Skeletal muscle cell (primary cell): ENCODE measurements at regions not wholly inside any gene's neighbourhood (a gene's known extent, or its start where the extent isn't known, plus 50 kb on each side); places are given as distances from the start of the nearest gene placed in this dataset.

Source experiments
- DNase-seq: peaks from one replicate; pipeline ENCODE4 v3.0.0-alpha.2; 2010; ENCODE audit warnings: low read depth
- H3K4me3 ChIP-seq: 2 replicates; pipeline ENCODE4 v1.5.1; 2011; ENCODE audit warnings: low read depth, mild to moderate bottlenecking, control low read depth, low read length, moderate library complexity

GRCh38 chr6:134527108-134527787, 209.3 kb upstream of the SGK1 start:
- no peak for DNase-seq
- no peak overlapping the region for H3K4me3 ChIP-seq

- no peak for DNase-seq
- no peak overlapping the region for H3K4me3 ChIP-seq
Measured at GRCh38 chr6:134525190-134525868, 207.4 kb upstream of the SGK1 start.

DNA sequence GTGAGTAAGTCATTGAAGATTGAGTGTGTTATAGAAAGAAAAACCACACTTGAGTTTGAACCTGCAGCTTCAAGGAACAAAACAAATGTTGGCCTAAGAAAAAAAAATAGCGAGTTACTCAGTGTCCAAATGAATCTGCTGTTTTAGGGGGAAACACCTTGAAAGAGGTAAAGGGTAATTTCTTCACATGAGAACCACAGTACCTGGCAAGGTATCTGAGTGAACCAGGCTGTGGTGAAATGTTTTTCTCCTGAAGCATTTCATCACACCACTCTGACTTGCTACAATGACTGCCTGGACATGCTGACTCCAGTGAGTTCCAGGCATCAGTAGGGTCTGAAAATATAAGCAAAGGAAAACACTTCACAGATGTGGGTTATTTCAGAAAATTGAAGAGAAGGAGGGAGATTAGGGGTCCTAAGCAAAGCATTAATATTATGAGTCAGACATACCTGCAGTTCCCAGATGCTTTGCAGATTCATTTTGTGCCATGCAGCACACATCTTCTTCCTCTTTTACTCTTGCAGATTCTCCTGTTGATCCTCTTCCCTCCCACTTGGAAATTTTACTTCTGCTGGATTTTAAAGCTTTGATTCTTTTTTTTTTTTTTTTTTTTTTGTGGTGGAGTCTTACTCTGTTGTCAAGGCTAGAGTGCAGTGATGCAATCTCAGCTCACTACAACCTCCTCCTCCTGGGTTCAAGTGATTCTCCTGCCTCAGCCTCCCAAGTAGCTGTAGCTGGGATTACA, 206.2 kb upstream of the SGK1 start:
- DNase-seq, result no peak

GRCh38 chr6:134523051-134523450, 205.1 kb upstream of the SGK1 start:
- H3K4me3 ChIP-seq, result no peak overlapping the region
- DNase-seq, result no peak

More for the DNA sequence above, 206.2 kb upstream of the SGK1 start:
- H3K4me3 ChIP-seq, result no peak overlapping the region

DNA sequence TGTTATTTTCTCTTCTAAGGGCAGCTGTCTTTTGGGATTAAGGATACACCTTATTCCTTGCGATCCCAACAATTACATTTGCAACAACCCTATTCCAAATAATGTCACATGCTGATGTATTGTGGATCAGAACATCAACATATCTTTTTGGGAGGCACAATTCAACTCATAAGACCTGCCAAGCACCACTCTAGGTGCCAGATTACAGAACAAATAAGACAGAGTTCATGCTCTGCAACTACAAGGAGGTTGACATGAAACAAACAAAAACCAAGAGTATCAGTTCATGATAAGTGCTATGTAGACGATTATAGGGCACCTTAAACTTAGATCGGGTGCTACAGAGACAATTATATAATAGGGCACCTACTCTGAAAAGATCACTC, 203.2 kb upstream of the SGK1 start:
- no peak for DNase-seq
- no peak overlapping the region for H3K4me3 ChIP-seq

DNA sequence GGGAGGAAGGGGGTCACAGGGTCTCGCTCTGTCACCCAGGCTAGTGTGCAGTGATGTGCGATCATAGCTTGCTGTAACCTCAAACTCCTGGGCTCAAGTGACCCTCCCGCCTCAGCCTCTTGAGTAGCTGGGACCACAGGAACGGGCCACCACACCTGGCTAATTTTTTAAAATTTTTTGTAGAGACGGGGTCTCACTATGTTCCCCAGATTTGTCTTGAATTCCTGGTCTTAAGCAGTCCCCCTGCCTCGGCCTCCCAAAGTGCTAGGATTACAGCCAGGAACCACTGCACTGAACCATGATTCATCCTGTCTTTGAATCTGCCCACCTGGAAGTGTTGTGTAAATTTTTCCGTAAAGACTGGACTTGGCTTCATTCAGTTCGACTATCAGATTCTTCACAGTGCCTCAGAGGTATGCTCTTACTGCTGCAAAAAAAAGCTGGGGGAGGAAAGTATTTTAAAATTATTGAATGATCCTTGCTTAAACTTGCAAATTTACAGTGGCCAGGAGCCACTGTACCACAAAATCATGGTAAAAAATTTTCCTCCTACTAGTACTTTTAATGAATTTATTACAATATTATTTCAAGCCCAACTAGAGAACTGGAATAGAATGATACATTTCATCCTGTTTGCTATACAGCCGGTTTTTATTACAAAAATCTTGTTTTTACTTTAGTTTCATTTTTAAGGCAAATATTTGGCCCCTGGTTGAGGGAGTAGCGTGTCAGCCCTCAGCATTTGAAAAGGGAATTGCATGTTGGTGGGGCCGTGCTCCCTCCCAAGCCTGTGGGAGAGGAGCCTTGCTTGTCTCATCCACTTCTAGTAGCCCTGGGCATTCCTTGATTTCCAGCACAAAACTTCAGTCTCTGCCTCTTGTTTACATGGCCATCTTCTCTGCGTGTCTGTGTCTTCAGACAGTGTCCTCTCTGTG, 202.5 kb upstream of the SGK1 start:
- DNase-seq, result peak; percentile 55
- H3K4me3 ChIP-seq, result no peak overlapping the region

GRCh38 chr6:134519465-134519864, 201.6 kb upstream of the SGK1 start:
- H3K4me3 ChIP-seq, result no peak overlapping the region
- no peak for DNase-seq

- no peak for DNase-seq
Measured at GRCh38 chr6:134517868-134518267, 200.0 kb upstream of the SGK1 start.

GRCh38 chr6:134517145-134517658, 199.3 kb upstream of the SGK1 start:
- DNase-seq, result peak; percentile 93
- H3K4me3 ChIP-seq, result no peak overlapping the region

More at GRCh38 chr6:134517868-134518267, 200.0 kb upstream of the SGK1 start:
- H3K4me3 ChIP-seq, result no peak overlapping the region

GRCh38 chr6:134516582-134516981, 198.7 kb upstream of the SGK1 start:
- no peak for DNase-seq
- no peak overlapping the region for H3K4me3 ChIP-seq

DNA sequence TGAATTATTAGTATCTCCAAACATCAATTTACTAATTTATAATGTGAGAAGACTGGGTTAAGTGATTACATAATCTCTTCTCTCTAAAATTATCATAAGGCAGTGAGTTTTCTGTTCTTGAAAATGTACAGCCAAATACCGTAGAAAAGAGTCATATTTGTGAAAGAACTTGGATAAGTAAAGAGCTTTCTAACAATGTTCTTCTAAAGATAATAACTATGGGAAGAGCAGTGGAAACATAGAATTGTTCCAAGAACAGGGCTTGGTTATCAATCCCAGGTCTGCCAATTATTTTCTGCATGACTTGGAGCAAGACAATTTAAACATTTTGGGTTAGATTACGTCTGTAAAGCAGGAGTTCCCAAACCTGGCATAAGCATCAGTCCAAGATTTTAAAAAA, 198.1 kb upstream of the SGK1 start:
- no peak for DNase-seq
- no peak overlapping the region for H3K4me3 ChIP-seq

DNA sequence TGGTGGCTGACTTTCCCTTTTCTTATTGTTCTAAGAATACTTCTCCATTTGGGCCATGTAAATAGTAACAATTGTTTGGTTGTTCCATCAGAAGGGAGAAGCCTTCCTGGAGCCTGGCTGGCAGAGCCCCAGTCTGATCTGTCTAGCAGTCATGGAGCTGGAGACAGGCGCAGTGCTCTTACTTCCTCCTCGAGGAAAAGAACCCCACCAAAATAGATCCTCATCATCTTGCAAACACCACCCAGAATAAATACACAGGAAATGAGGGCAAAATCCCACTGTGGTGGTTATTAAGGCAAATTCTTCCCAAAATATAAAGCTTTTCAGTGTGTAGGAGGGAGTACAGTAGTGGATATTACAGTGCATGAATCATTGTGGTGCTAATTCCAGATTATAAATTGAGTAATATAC, 195.1 kb upstream of the SGK1 start:
- H3K4me3 ChIP-seq, result no peak overlapping the region
- no peak for DNase-seq

DNA sequence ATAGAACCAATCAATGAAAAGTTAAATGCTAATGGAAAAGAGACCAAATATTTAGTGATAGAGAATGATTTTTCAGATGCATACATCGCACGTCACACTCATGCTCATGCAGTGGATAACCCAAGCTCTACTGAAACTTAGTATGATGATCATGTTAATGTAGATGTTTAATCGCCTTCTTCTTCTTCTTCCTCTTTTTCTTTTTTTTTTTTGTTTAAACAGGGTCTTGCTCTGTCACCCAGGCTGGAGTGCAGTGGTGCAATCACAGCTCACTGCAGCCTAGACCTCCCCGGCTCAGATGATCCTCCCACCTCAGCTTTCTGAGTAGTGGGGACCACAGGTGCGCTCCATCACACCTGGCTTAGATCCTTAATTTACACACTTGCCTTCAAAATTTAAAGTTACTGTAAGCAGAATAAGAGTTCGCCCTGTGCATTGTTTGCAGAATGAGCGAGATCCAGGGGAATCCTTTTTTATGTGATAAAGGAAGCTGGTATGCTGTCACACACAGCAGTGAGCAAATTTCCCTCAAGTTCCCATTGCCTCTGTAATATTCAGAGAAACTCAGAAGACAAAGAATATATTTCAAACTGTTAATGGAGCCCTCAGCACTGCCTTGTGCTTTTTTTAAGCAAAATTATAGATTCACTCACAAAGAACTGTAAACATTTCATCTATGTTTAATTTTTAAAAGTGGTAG, 194.2 kb upstream of the SGK1 start:
- no peak overlapping the region for H3K4me3 ChIP-seq
- no peak for DNase-seq

GRCh38 chr6:134510920-134511319, 193.0 kb upstream of the SGK1 start:
- H3K4me3 ChIP-seq, result no peak overlapping the region
- no peak for DNase-seq

DNA sequence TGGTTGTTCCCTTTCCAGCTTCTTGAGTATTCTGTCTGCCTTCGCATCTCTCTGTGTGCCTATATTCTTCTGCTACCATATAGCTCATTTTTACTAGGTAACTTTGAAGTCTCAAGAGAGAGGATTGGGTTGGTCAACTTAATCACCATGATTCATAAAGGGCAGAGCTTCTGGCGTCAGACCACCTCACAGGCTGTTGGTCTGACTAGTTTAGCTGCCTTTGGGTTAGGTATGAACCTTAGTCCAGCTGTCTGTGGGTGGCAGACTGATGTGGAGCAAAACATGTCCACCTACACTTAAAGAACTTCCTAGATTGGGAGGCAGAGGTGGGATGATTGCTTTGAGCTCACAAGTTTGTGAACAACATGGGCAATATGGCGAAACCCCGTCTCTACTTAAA, 192.2 kb upstream of the SGK1 start:
- DNase-seq, result peak; percentile 58
- H3K4me3 ChIP-seq, result no peak overlapping the region

GRCh38 chr6:134508862-134509498, 191.1 kb upstream of the SGK1 start:
- no peak for DNase-seq
- no peak overlapping the region for H3K4me3 ChIP-seq

DNA sequence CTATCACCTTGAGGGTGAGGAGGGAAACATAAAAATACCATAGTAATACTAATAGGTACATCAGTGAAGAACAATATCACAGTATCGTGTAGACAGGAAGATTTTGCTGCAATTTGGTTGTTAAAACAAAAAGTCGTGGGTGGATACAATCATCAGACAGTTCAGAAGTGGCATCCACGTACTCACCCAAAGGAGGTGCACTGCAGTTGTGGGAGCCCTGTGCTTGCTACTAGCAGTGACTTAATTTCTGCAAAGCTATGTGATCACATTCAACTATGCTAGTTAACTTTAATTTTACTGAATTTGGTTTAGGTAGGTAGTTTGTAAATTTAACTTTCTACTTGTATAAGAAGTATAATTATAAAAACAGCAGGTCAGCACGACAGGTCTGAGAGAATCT, 188.2 kb upstream of the SGK1 start:
- no peak overlapping the region for H3K4me3 ChIP-seq
- no peak for DNase-seq

DNA sequence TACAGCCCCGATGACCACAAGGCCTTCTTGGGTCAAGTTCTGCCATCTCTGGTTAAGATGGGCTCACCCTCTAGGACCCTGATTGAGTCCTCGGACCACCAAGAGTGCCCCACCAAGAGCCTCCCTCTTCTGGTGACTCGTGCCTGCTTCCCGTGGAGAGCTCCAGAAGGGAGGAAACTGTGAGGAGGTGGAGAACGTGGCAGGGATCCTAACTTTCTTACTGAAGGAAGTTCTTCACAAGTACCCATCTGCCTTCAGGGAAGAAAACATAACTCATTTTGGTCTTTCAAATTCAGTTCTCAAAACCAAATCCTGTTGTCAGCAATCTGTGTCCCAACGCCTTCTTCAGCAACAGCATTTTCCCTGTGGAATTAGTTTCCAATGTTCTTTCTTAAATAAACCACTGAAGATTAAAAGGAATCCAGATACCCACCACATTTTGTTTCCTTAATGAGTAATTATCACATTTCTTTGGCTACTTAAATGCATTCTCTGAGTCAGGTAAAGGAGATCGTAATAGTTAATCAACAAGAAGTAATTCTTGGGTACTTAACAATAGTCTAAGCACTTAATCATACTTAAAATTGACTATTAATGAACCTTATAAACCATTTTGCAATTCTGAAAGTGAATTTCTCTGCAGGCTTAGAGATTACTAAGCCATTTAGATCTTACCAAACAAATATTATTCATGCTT, 185.8 kb upstream of the SGK1 start:
- DNase-seq, result no peak
- H3K4me3 ChIP-seq, result no peak overlapping the region
